ENCODE measurements at regions not wholly inside any gene's neighbourhood (a gene's known extent, or its start where the extent isn't known, plus 50 kb on each side); places are given as distances from the start of the nearest gene placed in this dataset.

- H3K9ac ChIP-seq (ENCODE audit: low read length in 2 of 2): no peak overlapping the region
- no peaks in the 10 kb centered on the region for H3K9me3 ChIP-seq (ENCODE audit: control insufficient read depth in 2 of 2, low read length in 2 of 2)
- no peak overlapping the region for H3K4me3 ChIP-seq (ENCODE audit: low read length in 2 of 2)
- no peak overlapping the region for H3K27ac ChIP-seq (ENCODE audit: low read length)
- H3K36me3 ChIP-seq (ENCODE audit: control insufficient read depth in 2 of 2, insufficient read depth in 2 of 2, low read length in 2 of 2): no peaks in the 10 kb centered on the region
- no peaks in the 10 kb centered on the region for H3K4me1 ChIP-seq (ENCODE audit: control insufficient read depth, insufficient read depth, low read length)
- no peaks in the 10 kb centered on the region for H3K27me3 ChIP-seq (ENCODE audit: control insufficient read depth in 1 of 2, insufficient read depth in 2 of 2, low read length in 2 of 2)
Observed at GRCh38 chr5:166672431-166672830, 1619.0 kb upstream of the WWC1 start.

DNA sequence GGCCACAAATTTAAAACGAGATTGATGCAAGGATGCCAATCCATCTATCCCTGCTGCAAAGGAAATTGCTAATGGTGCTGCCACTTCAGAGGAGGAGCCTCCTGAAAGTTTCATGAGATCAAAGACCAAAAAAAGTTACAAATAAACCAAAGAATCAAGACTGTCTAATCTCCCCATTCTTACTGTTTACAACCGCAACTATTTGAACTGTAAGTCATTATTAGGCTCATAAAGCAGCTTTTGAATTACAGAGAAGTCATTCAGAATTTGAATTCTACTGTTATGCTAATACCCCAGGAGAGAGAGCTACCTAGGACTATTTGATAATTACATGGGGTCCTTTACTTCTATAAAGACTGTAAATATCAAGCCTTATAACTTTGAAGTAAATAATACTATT, 1613.6 kb upstream of the WWC1 start:
- H3K4me1 ChIP-seq (ENCODE audit: control insufficient read depth, insufficient read depth, low read length): no peaks in the 10 kb centered on the region
- no peak overlapping the region for H3K4me3 ChIP-seq (ENCODE audit: low read length in 2 of 2)
- no peaks in the 10 kb centered on the region for H3K27me3 ChIP-seq (ENCODE audit: control insufficient read depth in 1 of 2, insufficient read depth in 2 of 2, low read length in 2 of 2)
- H3K9me3 ChIP-seq (ENCODE audit: control insufficient read depth in 2 of 2, low read length in 2 of 2): no peaks in the 10 kb centered on the region
- H3K36me3 ChIP-seq (ENCODE audit: control insufficient read depth in 2 of 2, insufficient read depth in 2 of 2, low read length in 2 of 2): no peaks in the 10 kb centered on the region
- H3K27ac ChIP-seq (ENCODE audit: low read length): no peak overlapping the region
- no peak overlapping the region for H3K9ac ChIP-seq (ENCODE audit: low read length in 2 of 2)

DNA sequence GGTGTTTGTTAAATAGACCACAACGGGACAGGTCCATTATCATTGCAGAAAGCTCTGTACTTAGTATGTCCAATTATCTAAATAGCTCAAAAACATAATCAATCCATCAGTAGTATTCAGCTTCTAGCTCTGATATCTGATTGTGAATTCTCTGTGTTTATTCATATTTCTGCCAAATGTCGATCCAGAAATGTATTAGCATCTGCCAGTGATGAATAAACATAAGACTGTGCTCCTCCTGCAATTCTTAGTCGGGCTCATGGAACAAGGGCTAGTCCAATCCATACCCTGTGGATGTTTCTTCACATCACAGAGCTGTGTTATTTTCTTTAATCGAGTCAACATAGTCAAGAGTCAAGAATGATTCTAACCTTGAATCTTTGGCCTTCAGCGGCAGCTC, 1612.1 kb upstream of the WWC1 start:
- Histone ChIP-seq H3K9ac (ENCODE audit: low read length in 2 of 2) (no peak overlapping the region), H3K36me3 (ENCODE audit: control insufficient read depth in 2 of 2, insufficient read depth in 2 of 2, low read length in 2 of 2) (no peaks in the 10 kb centered on the region), H3K27me3 (ENCODE audit: control insufficient read depth in 1 of 2, insufficient read depth in 2 of 2, low read length in 2 of 2) (no peaks in the 10 kb centered on the region), H3K27ac (ENCODE audit: low read length) (no peak overlapping the region), H3K4me1 (ENCODE audit: control insufficient read depth, insufficient read depth, low read length) (no peaks in the 10 kb centered on the region), H3K9me3 (ENCODE audit: control insufficient read depth in 2 of 2, low read length in 2 of 2) (no peaks in the 10 kb centered on the region), H3K4me3 (ENCODE audit: low read length in 2 of 2) (no peak overlapping the region)

- Histone ChIP-seq H3K4me3 (ENCODE audit: low read length in 2 of 2) (no peak overlapping the region), H3K9ac (ENCODE audit: low read length in 2 of 2) (no peak overlapping the region), H3K27me3 (ENCODE audit: control insufficient read depth in 1 of 2, insufficient read depth in 2 of 2, low read length in 2 of 2) (no peaks in the 10 kb centered on the region)
Observed at GRCh38 chr5:166695326-166695725, 1596.1 kb upstream of the WWC1 start.

GRCh38 chr5:166708291-166708690, 1583.2 kb upstream of the WWC1 start:
- Histone ChIP-seq H3K9me3 (ENCODE audit: control insufficient read depth in 2 of 2, low read length in 2 of 2) (no peaks in the 10 kb centered on the region), H3K9ac (ENCODE audit: low read length in 2 of 2) (no peak overlapping the region), H3K4me3 (ENCODE audit: low read length in 2 of 2) (no peak overlapping the region), H3K4me1 (ENCODE audit: control insufficient read depth, insufficient read depth, low read length) (no peaks in the 10 kb centered on the region), H3K27me3 (ENCODE audit: control insufficient read depth in 1 of 2, insufficient read depth in 2 of 2, low read length in 2 of 2) (no peaks in the 10 kb centered on the region), H3K36me3 (ENCODE audit: control insufficient read depth in 2 of 2, insufficient read depth in 2 of 2, low read length in 2 of 2) (no peaks in the 10 kb centered on the region), H3K27ac (ENCODE audit: low read length) (no peak overlapping the region)

More at GRCh38 chr5:166695326-166695725, 1596.1 kb upstream of the WWC1 start:
- H3K27ac ChIP-seq (ENCODE audit: low read length): no peak overlapping the region
- no peaks in the 10 kb centered on the region for H3K4me1 ChIP-seq (ENCODE audit: control insufficient read depth, insufficient read depth, low read length)
- H3K9me3 ChIP-seq (ENCODE audit: control insufficient read depth in 2 of 2, low read length in 2 of 2): no peaks in the 10 kb centered on the region
- no peaks in the 10 kb centered on the region for H3K36me3 ChIP-seq (ENCODE audit: control insufficient read depth in 2 of 2, insufficient read depth in 2 of 2, low read length in 2 of 2)

- no peaks in the 10 kb centered on the region for H3K36me3 ChIP-seq (ENCODE audit: control insufficient read depth in 2 of 2, insufficient read depth in 2 of 2, low read length in 2 of 2)
- no peak overlapping the region for H3K4me3 ChIP-seq (ENCODE audit: low read length in 2 of 2)
- H3K27ac ChIP-seq (ENCODE audit: low read length): no peak overlapping the region
- no peaks in the 10 kb centered on the region for H3K27me3 ChIP-seq (ENCODE audit: control insufficient read depth in 1 of 2, insufficient read depth in 2 of 2, low read length in 2 of 2)
- H3K9me3 ChIP-seq (ENCODE audit: control insufficient read depth in 2 of 2, low read length in 2 of 2): no peaks in the 10 kb centered on the region
- H3K4me1 ChIP-seq (ENCODE audit: control insufficient read depth, insufficient read depth, low read length): no peaks in the 10 kb centered on the region
- H3K9ac ChIP-seq (ENCODE audit: low read length in 2 of 2): no peak overlapping the region
Observed at GRCh38 chr5:166709691-166710090, 1581.8 kb upstream of the WWC1 start.

DNA sequence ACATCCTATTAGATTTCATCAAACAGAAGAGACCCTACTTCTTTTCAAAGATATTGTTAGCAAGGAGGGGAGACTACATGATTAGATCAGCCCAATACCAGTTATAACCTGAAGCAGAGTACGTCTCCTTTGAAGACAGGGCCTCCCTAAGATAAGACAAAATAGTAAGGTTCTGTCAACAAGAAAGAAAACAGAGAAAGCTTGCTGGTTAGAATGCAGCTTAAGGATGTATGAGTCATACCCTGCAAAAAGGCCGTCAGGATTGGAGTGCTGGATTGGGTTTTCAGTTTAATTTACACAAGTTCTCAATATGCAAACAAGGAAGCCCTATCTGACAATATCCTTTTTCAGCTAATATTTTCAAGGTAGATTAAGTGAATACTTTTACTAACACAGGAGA, 1581.2 kb upstream of the WWC1 start:
- no peaks in the 10 kb centered on the region for H3K36me3 ChIP-seq (ENCODE audit: control insufficient read depth in 2 of 2, insufficient read depth in 2 of 2, low read length in 2 of 2)
- no peak overlapping the region for H3K27ac ChIP-seq (ENCODE audit: low read length)
- no peak overlapping the region for H3K4me3 ChIP-seq (ENCODE audit: low read length in 2 of 2)
- no peaks in the 10 kb centered on the region for H3K4me1 ChIP-seq (ENCODE audit: control insufficient read depth, insufficient read depth, low read length)
- H3K27me3 ChIP-seq (ENCODE audit: control insufficient read depth in 1 of 2, insufficient read depth in 2 of 2, low read length in 2 of 2): no peaks in the 10 kb centered on the region
- no peak overlapping the region for H3K9ac ChIP-seq (ENCODE audit: low read length in 2 of 2)
- no peaks in the 10 kb centered on the region for H3K9me3 ChIP-seq (ENCODE audit: control insufficient read depth in 2 of 2, low read length in 2 of 2)

DNA sequence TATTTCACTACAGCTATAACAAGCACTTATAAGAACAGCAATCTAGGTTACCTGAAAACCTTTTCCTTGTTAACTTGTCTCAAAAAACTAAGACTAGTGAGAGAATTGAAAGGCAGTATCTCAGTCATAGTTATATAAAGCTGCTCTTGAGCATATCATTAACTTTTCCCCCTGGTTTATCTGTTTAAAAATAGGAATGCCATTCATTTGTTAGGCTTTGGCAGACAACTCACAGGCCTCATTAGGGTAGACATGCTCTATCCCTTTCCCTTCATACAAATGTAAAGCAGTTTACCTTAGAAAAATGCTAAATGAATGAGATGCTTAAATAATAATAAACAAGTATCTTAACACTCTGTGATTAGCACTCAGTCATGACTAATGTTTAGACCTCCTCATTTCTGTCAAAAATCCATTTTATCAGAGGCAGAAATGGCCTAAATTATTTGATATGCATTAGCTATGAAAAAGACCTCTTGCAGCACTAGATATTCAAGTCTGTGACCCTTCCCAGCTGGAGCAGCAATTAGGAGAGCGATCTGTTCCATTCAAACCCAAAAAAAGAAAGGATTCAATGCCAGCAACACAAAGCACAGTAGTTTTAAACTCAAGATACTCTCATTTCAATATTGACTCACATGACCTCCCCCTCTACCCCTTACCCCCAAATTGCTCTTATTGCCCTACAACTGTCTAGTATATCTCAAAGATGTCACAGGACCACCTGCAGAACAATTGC, 1578.8 kb upstream of the WWC1 start:
- no peak overlapping the region for H3K27ac ChIP-seq (ENCODE audit: low read length)
- no peaks in the 10 kb centered on the region for H3K9me3 ChIP-seq (ENCODE audit: control insufficient read depth in 2 of 2, low read length in 2 of 2)
- H3K4me3 ChIP-seq (ENCODE audit: low read length in 2 of 2): no peak overlapping the region
- no peaks in the 10 kb centered on the region for H3K27me3 ChIP-seq (ENCODE audit: control insufficient read depth in 1 of 2, insufficient read depth in 2 of 2, low read length in 2 of 2)
- H3K4me1 ChIP-seq (ENCODE audit: control insufficient read depth, insufficient read depth, low read length): no peaks in the 10 kb centered on the region
- H3K9ac ChIP-seq (ENCODE audit: low read length in 2 of 2): no peak overlapping the region
- H3K36me3 ChIP-seq (ENCODE audit: control insufficient read depth in 2 of 2, insufficient read depth in 2 of 2, low read length in 2 of 2): no peaks in the 10 kb centered on the region

GRCh38 chr5:166713295-166713694, 1578.2 kb upstream of the WWC1 start:
- Histone ChIP-seq H3K27ac (ENCODE audit: low read length) (no peak overlapping the region), H3K4me3 (ENCODE audit: low read length in 2 of 2) (no peak overlapping the region), H3K36me3 (ENCODE audit: control insufficient read depth in 2 of 2, insufficient read depth in 2 of 2, low read length in 2 of 2) (no peaks in the 10 kb centered on the region), H3K27me3 (ENCODE audit: control insufficient read depth in 1 of 2, insufficient read depth in 2 of 2, low read length in 2 of 2) (no peaks in the 10 kb centered on the region), H3K4me1 (ENCODE audit: control insufficient read depth, insufficient read depth, low read length) (no peaks in the 10 kb centered on the region), H3K9ac (ENCODE audit: low read length in 2 of 2) (no peak overlapping the region), H3K9me3 (ENCODE audit: control insufficient read depth in 2 of 2, low read length in 2 of 2) (no peaks in the 10 kb centered on the region)

GRCh38 chr5:166716856-166717492, 1574.5 kb upstream of the WWC1 start:
- H3K36me3 ChIP-seq (ENCODE audit: control insufficient read depth in 2 of 2, insufficient read depth in 2 of 2, low read length in 2 of 2): no peaks in the 10 kb centered on the region
- no peaks in the 10 kb centered on the region for H3K9me3 ChIP-seq (ENCODE audit: control insufficient read depth in 2 of 2, low read length in 2 of 2)
- no peaks in the 10 kb centered on the region for H3K4me1 ChIP-seq (ENCODE audit: control insufficient read depth, insufficient read depth, low read length)
- no peaks in the 10 kb centered on the region for H3K27me3 ChIP-seq (ENCODE audit: control insufficient read depth in 1 of 2, insufficient read depth in 2 of 2, low read length in 2 of 2)
- H3K27ac ChIP-seq (ENCODE audit: low read length): no peak overlapping the region
- H3K4me3 ChIP-seq (ENCODE audit: low read length in 2 of 2): no peak overlapping the region
- H3K9ac ChIP-seq (ENCODE audit: low read length in 2 of 2): no peak overlapping the region

DNA sequence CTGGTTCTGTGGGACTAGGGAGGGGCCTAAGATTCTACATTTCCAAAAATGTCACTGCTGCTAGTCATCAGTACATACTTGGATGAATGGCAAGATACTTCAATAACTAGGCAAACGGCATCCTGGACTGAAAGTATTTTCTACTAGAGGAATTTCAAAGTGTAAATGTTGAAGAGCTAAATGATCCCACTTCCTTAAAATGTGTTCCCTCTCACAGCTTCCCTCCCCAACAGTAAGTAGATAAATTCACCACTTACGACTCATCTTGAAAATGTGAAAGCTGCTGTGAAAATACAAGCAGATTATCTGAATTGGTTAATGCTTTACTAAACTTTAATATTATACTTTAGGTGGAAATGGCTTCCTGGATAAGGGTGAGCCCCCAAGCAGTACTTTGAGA, 1571.5 kb upstream of the WWC1 start:
- no peak overlapping the region for H3K4me3 ChIP-seq (ENCODE audit: low read length in 2 of 2)
- H3K9me3 ChIP-seq (ENCODE audit: control insufficient read depth in 2 of 2, low read length in 2 of 2): no peaks in the 10 kb centered on the region
- H3K9ac ChIP-seq (ENCODE audit: low read length in 2 of 2): no peak overlapping the region
- H3K36me3 ChIP-seq (ENCODE audit: control insufficient read depth in 2 of 2, insufficient read depth in 2 of 2, low read length in 2 of 2): no peaks in the 10 kb centered on the region
- no peaks in the 10 kb centered on the region for H3K4me1 ChIP-seq (ENCODE audit: control insufficient read depth, insufficient read depth, low read length)
- H3K27ac ChIP-seq (ENCODE audit: low read length): no peak overlapping the region
- no peaks in the 10 kb centered on the region for H3K27me3 ChIP-seq (ENCODE audit: control insufficient read depth in 1 of 2, insufficient read depth in 2 of 2, low read length in 2 of 2)

Data from stomach smooth muscle (tissue), 2 donors.